ENCODE measurements at regions not wholly inside any gene's neighbourhood (a gene's known extent, or its start where the extent isn't known, plus 50 kb on each side); places are given as distances from the start of the nearest gene placed in this dataset.

- no peak overlapping the region for H3K56ac ChIP-seq (ENCODE audit: insufficient read length, low read depth, low read length)
- no peak overlapping the region for H2BK120ac ChIP-seq (ENCODE audit: low read depth, low read length, poor library complexity, severe bottlenecking)
- H3K9me3 ChIP-seq (ENCODE audit: control insufficient read depth, low read depth, low read length), result no peaks in the 10 kb centered on the region
- no peaks in the 10 kb centered on the region for H4K20me1 ChIP-seq (ENCODE audit: control insufficient read depth, insufficient read depth, insufficient read length)
- no peak overlapping the region for H3K4me2 ChIP-seq (ENCODE audit: insufficient read depth, insufficient read length, low read length)
- Mint-ChIP-seq H3K27me3 (ENCODE audit: low read depth) (no peaks in the 10 kb centered on the region), H3K36me3 (ENCODE audit: insufficient read depth in 1 of 3, low read depth in 3 of 3) (peaks cover 0 to 3% (median 0%) of the 10 kb centered on the region in 3 experiments; a peak in 2 of 7 replicates), H3K9me3 (peaks cover 0 to 4% of the 10 kb centered on the region in 2 experiments; a peak in 3 of 5 replicates), H3K4me3 (no peak overlapping the region), H3K4me1 (no peaks in the 10 kb centered on the region), H3K27ac (no peak overlapping the region)
- H3T11ph ChIP-seq (ENCODE audit: low read length), result no peak overlapping the region
- WGBS (ENCODE audit: extremely low coverage, insufficient read length, low lambda C conversion rate), result no CpG with 5 or more reads among the region's 7 CpGs
- no peaks in the 10 kb centered on the region for H3K79me1 ChIP-seq (ENCODE audit: insufficient read depth, low read depth, low read length, poor library complexity, severe bottlenecking)
- H4K8ac ChIP-seq (replicated peaks; ENCODE audit: insufficient read length, low read depth, low read length), result no peak overlapping the region
- H3K23me2 ChIP-seq (ENCODE audit: insufficient read length, low read depth, low read length, poor library complexity, severe bottlenecking), result no peaks in the 10 kb centered on the region
- no peak overlapping the region for H3K14ac ChIP-seq (ENCODE audit: insufficient read depth, low read length)
- no peak overlapping the region for H3K4ac ChIP-seq (ENCODE audit: low read depth, low read length)
- H2BK20ac ChIP-seq (ENCODE audit: low read depth, low read length, poor library complexity, severe bottlenecking), result no peak overlapping the region
- H3K4me1 ChIP-seq (ENCODE audit: insufficient read depth, low read length), result no peaks in the 10 kb centered on the region
- no peaks in the 10 kb centered on the region for H3K79me2 ChIP-seq (ENCODE audit: insufficient read depth, low read length)
- H2BK12ac ChIP-seq (ENCODE audit: insufficient read length, low read depth, low read length), result no peak overlapping the region
- H2AFZ ChIP-seq (ENCODE audit: low read length), result no peak overlapping the region
- no peak for TF ChIP-seq CTCF (conservative IDR thresholded peaks at IDR 0.05)
- H3K18ac ChIP-seq (ENCODE audit: insufficient read length, low read depth, low read length), result no peak overlapping the region
- no peaks in the 10 kb centered on the region for H3K27me3 ChIP-seq (ENCODE audit: insufficient read depth, low read length)
- no peak overlapping the region for H3K23ac ChIP-seq (ENCODE audit: insufficient read length, low read depth, low read length)
- H3K9ac ChIP-seq (ENCODE audit: extremely low read depth, insufficient read length, low read length), result no peak overlapping the region
- no peak overlapping the region for H2BK15ac ChIP-seq (ENCODE audit: low read depth, low read length)
- H4K91ac ChIP-seq (ENCODE audit: insufficient read length, low read depth, low read length), result no peak overlapping the region
- no peak for DNase-seq
- no peak overlapping the region for H2AK5ac ChIP-seq (ENCODE audit: insufficient read length, low read length)
- no peak overlapping the region for H2BK5ac ChIP-seq (ENCODE audit: insufficient read length, low read length)
- H3K27ac ChIP-seq (ENCODE audit: insufficient read length, low read depth, low read length), result no peak overlapping the region
- H4K5ac ChIP-seq (ENCODE audit: insufficient read length, low read depth, low read length), result no peak overlapping the region
Measured at GRCh38 chr18:42182728-42183700, 228.0 kb downstream of the PIK3C3 start.
